Osteoblast (primary cell): ENCODE measurements at regions not wholly inside any gene's neighbourhood (a gene's known extent, or its start where the extent isn't known, plus 50 kb on each side); places are given as distances from the start of the nearest gene placed in this dataset.
A peak's percentile ranks its signal among the peaks of the same experiment; 100 is the strongest.

ENCODE experiments used
- DNase-seq: peaks from one replicate; pipeline ENCODE4 v3.0.0; 2011; ENCODE audit warnings: low spot score, mixed read lengths; ENCODE audit not compliant: insufficient read length; ENCODE audit errors: missing footprints
- H2AFZ ChIP-seq: 2 replicates; pipeline ENCODE4 v1.6.0; 2011; ENCODE audit warnings: mild to moderate bottlenecking, low read length
- H3K27ac ChIP-seq: 2 replicates; pipeline ENCODE4 v1.5.1; 2011; ENCODE audit warnings: mild to moderate bottlenecking, low read depth, low read length, moderate library complexity
- H3K27me3 ChIP-seq: 2 replicates; pipeline ENCODE4 v1.6.0; 2012; ENCODE audit warnings: mild to moderate bottlenecking, control low read depth, inconsistent platforms, low read length, moderate library complexity; ENCODE audit not compliant: insufficient read depth
- H3K36me3 ChIP-seq: 2 replicates; pipeline ENCODE4 v1.5.1; 2011; ENCODE audit warnings: mild to moderate bottlenecking, low read length, control low read depth, moderate library complexity; ENCODE audit not compliant: insufficient read depth
- H3K4me1 ChIP-seq: 2 replicates; pipeline ENCODE4 v1.5.1; 2011; ENCODE audit warnings: mild to moderate bottlenecking, low read length, control low read depth, moderate library complexity; ENCODE audit not compliant: insufficient read depth
- H3K4me2 ChIP-seq: 2 replicates; pipeline ENCODE4 v1.6.0; 2011; ENCODE audit warnings: mild to moderate bottlenecking, low read length; ENCODE audit not compliant: insufficient read depth
- H3K4me3 ChIP-seq: fragments of 200-600 bp; sonication (generic); 3 replicates; pipeline ENCODE4 v1.5.1; 2012; ENCODE audit warnings: mild to moderate bottlenecking, low read length, inconsistent platforms; ENCODE audit not compliant: insufficient read depth
- H3K79me2 ChIP-seq: 2 replicates; pipeline ENCODE4 v1.6.0; 2012; ENCODE audit warnings: mild to moderate bottlenecking, low read length, control low read depth, inconsistent platforms; ENCODE audit not compliant: insufficient read depth
- H3K9me3 ChIP-seq: 2 replicates; pipeline ENCODE4 v1.5.1; 2011; ENCODE audit warnings: low read depth, low read length, control low read depth
- H4K20me1 ChIP-seq: 2 replicates; pipeline ENCODE4 v1.6.0; 2012; ENCODE audit warnings: mild to moderate bottlenecking, low read length, control low read depth; ENCODE audit not compliant: insufficient read depth
- TF ChIP-seq, protein P1 (sequence below): IDR thresholded peaks from 2 replicates; pipeline ENCODE4 v1.5.1; 2011; ENCODE audit warnings: mild to moderate bottlenecking, low read depth, low read length, moderate library complexity; ENCODE audit errors: extremely low read depth

DNA sequence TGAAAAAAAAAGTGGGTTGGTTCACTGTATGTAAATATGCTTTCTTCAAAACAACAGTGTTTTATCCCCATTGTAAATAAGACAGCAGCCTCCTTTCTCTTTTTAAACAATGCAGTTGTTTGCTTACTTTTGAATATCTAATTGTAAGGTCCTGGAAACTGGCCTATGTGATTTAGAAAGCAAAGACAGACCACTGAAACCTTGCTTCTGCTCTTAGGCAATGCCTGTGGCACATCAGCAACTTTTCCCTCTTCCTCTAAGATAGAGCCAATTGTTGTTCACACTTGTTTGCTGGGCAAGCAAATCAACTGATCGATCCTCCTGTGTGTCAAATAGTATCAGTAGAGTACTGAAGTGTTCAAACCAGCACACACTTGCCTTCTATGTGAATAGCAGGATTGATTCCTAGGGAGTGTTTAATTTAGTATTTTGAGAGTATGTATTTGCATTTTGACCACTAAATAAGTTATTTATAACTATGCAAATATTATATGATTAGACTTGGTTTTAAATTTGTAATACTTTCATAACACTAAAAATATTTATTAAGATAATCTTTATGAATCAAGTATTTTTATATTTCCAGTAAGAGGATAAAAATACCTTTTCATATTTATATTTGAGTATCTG is 55.4 kb upstream of the GRPR start:
- Histone ChIP-seq H2AFZ (no peak overlapping the region), H3K27ac (no peak overlapping the region), H4K20me1 (no peaks in the 10 kb centered on the region), H3K36me3 (no peaks in the 10 kb centered on the region), H3K4me1 (no peaks in the 10 kb centered on the region), H3K9me3 (no peaks in the 10 kb centered on the region), H3K27me3 (no peaks in the 10 kb centered on the region), H3K4me3 (no peak overlapping the region), H3K79me2 (no peaks in the 10 kb centered on the region), H3K4me2 (no peak overlapping the region)
- DNase-seq: no peak
- TF ChIP-seq, protein P1, sequence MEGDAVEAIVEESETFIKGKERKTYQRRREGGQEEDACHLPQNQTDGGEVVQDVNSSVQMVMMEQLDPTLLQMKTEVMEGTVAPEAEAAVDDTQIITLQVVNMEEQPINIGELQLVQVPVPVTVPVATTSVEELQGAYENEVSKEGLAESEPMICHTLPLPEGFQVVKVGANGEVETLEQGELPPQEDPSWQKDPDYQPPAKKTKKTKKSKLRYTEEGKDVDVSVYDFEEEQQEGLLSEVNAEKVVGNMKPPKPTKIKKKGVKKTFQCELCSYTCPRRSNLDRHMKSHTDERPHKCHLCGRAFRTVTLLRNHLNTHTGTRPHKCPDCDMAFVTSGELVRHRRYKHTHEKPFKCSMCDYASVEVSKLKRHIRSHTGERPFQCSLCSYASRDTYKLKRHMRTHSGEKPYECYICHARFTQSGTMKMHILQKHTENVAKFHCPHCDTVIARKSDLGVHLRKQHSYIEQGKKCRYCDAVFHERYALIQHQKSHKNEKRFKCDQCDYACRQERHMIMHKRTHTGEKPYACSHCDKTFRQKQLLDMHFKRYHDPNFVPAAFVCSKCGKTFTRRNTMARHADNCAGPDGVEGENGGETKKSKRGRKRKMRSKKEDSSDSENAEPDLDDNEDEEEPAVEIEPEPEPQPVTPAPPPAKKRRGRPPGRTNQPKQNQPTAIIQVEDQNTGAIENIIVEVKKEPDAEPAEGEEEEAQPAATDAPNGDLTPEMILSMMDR: no peak

DNA sequence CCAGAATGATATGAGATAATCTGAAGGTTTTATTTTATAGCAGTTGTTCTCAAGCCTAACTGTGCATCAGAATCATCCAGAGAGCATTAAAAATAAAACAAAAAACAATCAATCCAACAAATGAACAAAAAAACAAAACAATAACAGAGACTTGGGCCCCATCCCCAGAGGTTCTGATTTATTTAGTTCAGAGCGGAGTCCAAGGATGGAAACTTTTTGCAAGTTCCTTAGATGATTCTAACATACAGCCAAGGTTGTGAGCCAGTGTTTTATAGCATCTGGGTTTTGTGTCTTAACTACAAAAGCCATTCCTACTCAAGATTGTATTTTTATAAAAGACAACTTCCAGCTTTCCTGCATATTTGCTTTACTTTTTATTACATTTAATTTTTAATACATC is 59.4 kb upstream of the GRPR start:
- no peak overlapping the region for H3K4me3 ChIP-seq

DNA sequence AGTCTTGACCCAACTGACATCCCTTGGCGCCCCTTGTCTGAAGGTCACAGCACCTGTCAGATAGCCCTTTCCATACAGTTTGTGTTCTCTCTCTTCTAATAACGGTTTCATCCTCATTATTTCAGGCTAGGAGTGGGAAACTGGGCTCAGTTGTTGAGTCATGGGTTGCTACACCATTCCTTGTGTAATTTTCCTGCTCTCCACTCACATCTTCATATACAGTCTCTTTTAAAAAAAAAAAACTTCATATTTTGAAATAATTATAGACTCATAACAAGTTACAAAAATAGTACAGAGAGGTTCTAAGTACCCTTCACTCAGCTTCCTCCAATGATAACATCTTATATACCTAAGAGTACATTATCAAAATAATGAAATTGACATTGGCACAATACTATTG is 60.2 kb upstream of the GRPR start:
- no peaks in the 10 kb centered on the region for H3K79me2 ChIP-seq
- TF ChIP-seq, protein P1: no peak
- H3K4me1 ChIP-seq: no peaks in the 10 kb centered on the region
- H3K27me3 ChIP-seq: peaks cover 3% of the 10 kb centered on the region
- H2AFZ ChIP-seq: no peak overlapping the region
- DNase-seq: peak; percentile 9
- H4K20me1 ChIP-seq: no peaks in the 10 kb centered on the region
- no peaks in the 10 kb centered on the region for H3K9me3 ChIP-seq
- H3K4me2 ChIP-seq: no peak overlapping the region
- H3K4me3 ChIP-seq: no peak overlapping the region
- no peaks in the 10 kb centered on the region for H3K36me3 ChIP-seq
- H3K27ac ChIP-seq: no peak overlapping the region

More for the DNA sequence above, 59.4 kb upstream of the GRPR start:
- no peaks in the 10 kb centered on the region for H4K20me1 ChIP-seq
- H3K4me1 ChIP-seq: no peaks in the 10 kb centered on the region
- TF ChIP-seq, protein P1: no peak
- no peak overlapping the region for H2AFZ ChIP-seq
- no peaks in the 10 kb centered on the region for H3K9me3 ChIP-seq
- H3K27ac ChIP-seq: no peak overlapping the region
- peaks cover 3% of the 10 kb centered on the region for H3K27me3 ChIP-seq
- no peaks in the 10 kb centered on the region for H3K36me3 ChIP-seq
- no peaks in the 10 kb centered on the region for H3K79me2 ChIP-seq
- DNase-seq: no peak
- no peak overlapping the region for H3K4me2 ChIP-seq

DNA sequence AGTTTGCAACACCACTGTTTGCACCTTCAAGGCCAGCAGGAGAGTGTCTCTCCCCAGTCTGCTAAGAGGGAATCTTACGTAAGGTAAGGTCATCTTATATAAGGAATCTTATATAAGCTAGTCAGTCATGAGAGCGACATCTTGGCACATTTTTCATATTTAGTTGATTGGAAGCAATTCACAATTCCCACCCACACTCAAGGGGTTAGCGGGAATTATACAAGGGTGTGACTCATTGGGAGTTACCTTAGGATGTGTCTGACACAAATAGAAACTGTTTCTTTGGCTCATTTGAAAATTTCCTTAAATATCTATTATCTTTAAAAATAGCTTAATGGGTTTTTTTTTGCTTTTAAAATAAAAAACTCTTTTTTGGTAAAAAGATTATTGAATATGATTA is 62.1 kb upstream of the GRPR start:
- H3K4me1 ChIP-seq: no peaks in the 10 kb centered on the region
- TF ChIP-seq, protein P1: no peak
- no peak for DNase-seq
- no peaks in the 10 kb centered on the region for H3K9me3 ChIP-seq
- H4K20me1 ChIP-seq: no peaks in the 10 kb centered on the region
- H3K4me2 ChIP-seq: no peak overlapping the region
- no peak overlapping the region for H3K27ac ChIP-seq
- peaks cover 3% of the 10 kb centered on the region for H3K27me3 ChIP-seq
- no peak overlapping the region for H2AFZ ChIP-seq
- H3K79me2 ChIP-seq: no peaks in the 10 kb centered on the region
- no peak overlapping the region for H3K4me3 ChIP-seq
- no peaks in the 10 kb centered on the region for H3K36me3 ChIP-seq
